Astrocyte (in vitro differentiated cells and primary cell): ENCODE measurements at regions not wholly inside any gene's neighbourhood (a gene's known extent, or its start where the extent isn't known, plus 50 kb on each side); places are given as distances from the start of the nearest gene placed in this dataset.

Experiments used
- EZH2 ChIP-seq: IDR thresholded peaks from 2 replicates; pipeline ENCODE4 v1.6.1; 2012; ENCODE audit warnings: mild to moderate bottlenecking, low read length, inconsistent platforms; ENCODE audit not compliant: insufficient read depth
- TF ChIP-seq, protein P1 (sequence below): IDR thresholded peaks from 2 replicates; pipeline ENCODE4 v1.5.1; 2011; ENCODE audit warnings: low read depth, mild to moderate bottlenecking, inconsistent platforms, low read length, moderate library complexity; ENCODE audit not compliant: insufficient read depth

DNA sequence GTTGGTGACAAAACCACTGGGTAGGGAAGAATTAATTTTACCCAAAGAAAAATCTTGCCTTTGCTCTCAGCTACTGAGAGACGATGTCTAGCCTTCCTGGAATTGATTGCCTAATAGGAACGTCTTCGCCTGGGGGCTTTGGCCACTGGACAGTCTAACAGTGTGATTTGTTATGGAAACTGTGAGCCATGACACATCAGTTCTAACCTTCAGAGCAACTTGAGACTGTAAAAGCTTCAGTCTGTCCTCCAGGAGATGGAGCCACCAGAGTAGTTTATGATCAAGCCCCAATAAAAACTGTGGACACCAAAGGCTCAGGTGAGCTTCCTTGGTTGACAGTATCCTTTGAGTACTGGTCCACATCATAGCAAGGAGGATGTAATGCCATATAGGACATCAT lies 235.8 kb upstream of the TMCO5A start:
- TF ChIP-seq, protein P1, sequence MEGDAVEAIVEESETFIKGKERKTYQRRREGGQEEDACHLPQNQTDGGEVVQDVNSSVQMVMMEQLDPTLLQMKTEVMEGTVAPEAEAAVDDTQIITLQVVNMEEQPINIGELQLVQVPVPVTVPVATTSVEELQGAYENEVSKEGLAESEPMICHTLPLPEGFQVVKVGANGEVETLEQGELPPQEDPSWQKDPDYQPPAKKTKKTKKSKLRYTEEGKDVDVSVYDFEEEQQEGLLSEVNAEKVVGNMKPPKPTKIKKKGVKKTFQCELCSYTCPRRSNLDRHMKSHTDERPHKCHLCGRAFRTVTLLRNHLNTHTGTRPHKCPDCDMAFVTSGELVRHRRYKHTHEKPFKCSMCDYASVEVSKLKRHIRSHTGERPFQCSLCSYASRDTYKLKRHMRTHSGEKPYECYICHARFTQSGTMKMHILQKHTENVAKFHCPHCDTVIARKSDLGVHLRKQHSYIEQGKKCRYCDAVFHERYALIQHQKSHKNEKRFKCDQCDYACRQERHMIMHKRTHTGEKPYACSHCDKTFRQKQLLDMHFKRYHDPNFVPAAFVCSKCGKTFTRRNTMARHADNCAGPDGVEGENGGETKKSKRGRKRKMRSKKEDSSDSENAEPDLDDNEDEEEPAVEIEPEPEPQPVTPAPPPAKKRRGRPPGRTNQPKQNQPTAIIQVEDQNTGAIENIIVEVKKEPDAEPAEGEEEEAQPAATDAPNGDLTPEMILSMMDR, result no peak
- TF ChIP-seq EZH2, result no peak
